Smooth muscle cell (in vitro differentiated cells): ENCODE measurements at regions not wholly inside any gene's neighbourhood (a gene's known extent, or its start where the extent isn't known, plus 50 kb on each side); places are given as distances from the start of the nearest gene placed in this dataset.

ENCODE experiments used
- DNase-seq: peaks from one replicate; lab custom pipeline; 2025; ENCODE audit not compliant: unreplicated experiment; lab: John Stamatoyannopoulos, UW
- H2AFZ ChIP-seq: fragments of 200-600 bp; sonication (generic); 2 replicates; pipeline ENCODE4 v1.6.0; 2016; ENCODE audit warnings: antibody characterized with exemption, low read depth, mild to moderate bottlenecking
- H3F3A ChIP-seq: fragments of 200-600 bp; sonication (generic); 2 replicates; pipeline ENCODE4 v1.6.0; 2017; ENCODE audit warnings: antibody characterized with exemption, low read depth
- H3K27ac ChIP-seq: fragments of 200-600 bp; sonication (generic); 2 replicates; pipeline ENCODE4 v1.5.1; 2016; ENCODE audit warnings: low read depth, mild to moderate bottlenecking
- H3K27me3 ChIP-seq: fragments of 200-600 bp; sonication (generic); 2 replicates; pipeline ENCODE4 v1.6.1; 2016; ENCODE audit warnings: low read depth, mild to moderate bottlenecking
- H3K36me3 ChIP-seq: fragments of 200-600 bp; sonication (generic); 2 replicates; pipeline ENCODE4 v1.5.1; 2016; ENCODE audit warnings: low read depth
- H3K4me1 ChIP-seq: fragments of 200-600 bp; sonication (generic); 2 replicates; pipeline ENCODE4 v1.5.1; 2016; ENCODE audit warnings: low read depth
- H3K4me2 ChIP-seq: fragments of 200-600 bp; sonication (generic); 2 replicates; pipeline ENCODE4 v1.6.0; 2016; ENCODE audit warnings: mild to moderate bottlenecking
- H3K4me3 ChIP-seq: fragments of 200-600 bp; sonication (generic); 2 replicates; pipeline ENCODE4 v1.5.1; 2016; ENCODE audit warnings: mild to moderate bottlenecking
- H3K79me2 ChIP-seq: fragments of 200-600 bp; sonication (generic); 2 replicates; pipeline ENCODE4 v1.6.0; 2016; ENCODE audit warnings: low read depth, mild to moderate bottlenecking
- H3K9ac ChIP-seq: fragments of 200-600 bp; sonication (generic); 2 replicates; pipeline ENCODE4 v1.6.0; 2016; ENCODE audit warnings: low read depth
- H3K9me3 ChIP-seq: fragments of 200-600 bp; sonication (generic); replicated peaks from 2 replicates; pipeline ENCODE4 v1.5.1; 2016; ENCODE audit warnings: low read depth
- H4K20me1 ChIP-seq: fragments of 200-600 bp; sonication (generic); 2 replicates; pipeline ENCODE4 v1.6.0; 2016; ENCODE audit warnings: low read depth
- WGBS: methylation state at CpG from one replicate; pipeline ENCODE4 v1.1.7; 2016; ENCODE audit warnings: low lambda C conversion rate; 5-methylcytosine and 5-hydroxymethylcytosine counted together
- TF ChIP-seq, protein P1 (sequence below): fragments of 200-600 bp; sonication (generic); IDR thresholded peaks from 2 replicates; pipeline ENCODE4 v1.5.1; 2017; ENCODE audit warnings: borderline replicate concordance, mild to moderate bottlenecking, antibody characterized with exemption; ENCODE audit not compliant: insufficient read depth, poor library complexity, severe bottlenecking

DNA sequence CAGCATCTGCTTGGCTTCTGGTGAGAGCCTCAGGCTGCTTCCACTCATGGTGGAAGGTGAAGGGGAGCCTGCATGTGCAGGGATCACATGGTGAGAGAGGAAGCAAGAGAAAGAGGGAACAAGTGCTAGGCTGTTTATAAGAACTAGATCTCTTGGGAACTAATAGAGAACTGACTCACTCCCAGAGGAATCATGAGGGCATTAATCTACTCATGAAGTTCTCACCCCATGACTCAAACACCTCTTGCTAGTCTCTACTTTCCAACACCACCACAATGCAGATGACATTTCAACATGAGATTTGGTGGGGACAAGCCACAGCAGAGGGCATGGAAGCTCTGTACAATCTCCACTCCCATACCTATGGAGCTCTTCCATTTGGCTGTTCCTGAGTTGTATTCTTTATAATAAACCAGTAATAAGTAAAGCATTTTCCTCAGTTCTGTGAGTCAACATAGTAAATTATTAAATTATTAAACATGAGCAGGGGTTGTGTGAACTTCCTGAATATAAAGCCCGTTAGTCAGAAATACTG lies 524.1 kb upstream of the NRSN1 start:
- no peak overlapping the region for H3K4me2 ChIP-seq
- TF ChIP-seq, protein P1, sequence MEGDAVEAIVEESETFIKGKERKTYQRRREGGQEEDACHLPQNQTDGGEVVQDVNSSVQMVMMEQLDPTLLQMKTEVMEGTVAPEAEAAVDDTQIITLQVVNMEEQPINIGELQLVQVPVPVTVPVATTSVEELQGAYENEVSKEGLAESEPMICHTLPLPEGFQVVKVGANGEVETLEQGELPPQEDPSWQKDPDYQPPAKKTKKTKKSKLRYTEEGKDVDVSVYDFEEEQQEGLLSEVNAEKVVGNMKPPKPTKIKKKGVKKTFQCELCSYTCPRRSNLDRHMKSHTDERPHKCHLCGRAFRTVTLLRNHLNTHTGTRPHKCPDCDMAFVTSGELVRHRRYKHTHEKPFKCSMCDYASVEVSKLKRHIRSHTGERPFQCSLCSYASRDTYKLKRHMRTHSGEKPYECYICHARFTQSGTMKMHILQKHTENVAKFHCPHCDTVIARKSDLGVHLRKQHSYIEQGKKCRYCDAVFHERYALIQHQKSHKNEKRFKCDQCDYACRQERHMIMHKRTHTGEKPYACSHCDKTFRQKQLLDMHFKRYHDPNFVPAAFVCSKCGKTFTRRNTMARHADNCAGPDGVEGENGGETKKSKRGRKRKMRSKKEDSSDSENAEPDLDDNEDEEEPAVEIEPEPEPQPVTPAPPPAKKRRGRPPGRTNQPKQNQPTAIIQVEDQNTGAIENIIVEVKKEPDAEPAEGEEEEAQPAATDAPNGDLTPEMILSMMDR, result no peak

GRCh38 chr6:23608931-23609435 lies 517.0 kb upstream of the NRSN1 start:
- H3K79me2 ChIP-seq, result no peaks in the 10 kb centered on the region
- H3K36me3 ChIP-seq, result no peaks in the 10 kb centered on the region
- no peaks in the 10 kb centered on the region for H3K9me3 ChIP-seq
- no peak for DNase-seq
- H3F3A ChIP-seq, result no peaks in the 10 kb centered on the region
- H2AFZ ChIP-seq, result no peak overlapping the region
- H3K4me2 ChIP-seq, result no peak overlapping the region
- WGBS, result 83% methylated on average over 5 of the region's 5 CpGs
- no peak overlapping the region for H3K9ac ChIP-seq
- H4K20me1 ChIP-seq, result no peaks in the 10 kb centered on the region
- no peaks in the 10 kb centered on the region for H3K4me1 ChIP-seq
- no peaks in the 10 kb centered on the region for H3K27me3 ChIP-seq
- TF ChIP-seq, protein P1, result no peak
- H3K27ac ChIP-seq, result no peak overlapping the region
- no peak overlapping the region for H3K4me3 ChIP-seq

More for the DNA sequence above, 524.1 kb upstream of the NRSN1 start:
- DNase-seq, result no peak
- Histone ChIP-seq H3F3A (no peaks in the 10 kb centered on the region), H3K4me3 (no peak overlapping the region), H4K20me1 (no peaks in the 10 kb centered on the region), H3K9me3 (no peaks in the 10 kb centered on the region), H3K27ac (no peak overlapping the region), H3K9ac (no peak overlapping the region), H3K4me1 (no peaks in the 10 kb centered on the region), H3K79me2 (no peaks in the 10 kb centered on the region), H2AFZ (no peak overlapping the region), H3K36me3 (no peaks in the 10 kb centered on the region), H3K27me3 (no peaks in the 10 kb centered on the region)
- 85% methylated on average over 1 of the region's 1 CpG for WGBS

DNA sequence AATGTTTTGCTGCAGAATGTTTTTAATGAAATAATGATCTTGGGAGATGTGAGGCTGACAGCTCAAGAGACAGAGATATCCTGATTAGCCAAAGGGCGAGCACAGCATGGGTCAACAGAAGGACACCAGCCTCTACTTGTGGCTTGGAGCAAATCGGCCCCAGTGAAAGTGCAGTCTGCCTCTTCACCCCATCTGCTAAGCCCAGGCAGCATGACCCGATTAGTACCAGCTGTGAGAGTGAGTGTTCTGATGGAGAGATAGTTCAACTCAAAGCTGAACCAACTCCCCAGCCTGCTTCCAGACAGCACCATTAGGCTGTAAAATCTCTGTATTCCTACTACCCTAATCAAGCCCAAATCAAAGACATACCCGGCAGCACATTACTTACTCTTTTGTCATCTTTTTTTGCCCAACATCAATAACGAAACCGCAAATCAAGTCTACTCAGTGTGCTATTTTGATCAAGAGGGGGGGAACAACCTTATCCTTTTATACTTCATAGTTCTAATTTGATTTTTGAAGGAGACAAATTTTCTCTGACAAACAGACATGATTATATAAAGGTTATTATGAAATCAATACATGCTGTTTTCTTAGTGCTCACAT lies 514.1 kb upstream of the NRSN1 start:
- TF ChIP-seq, protein P1, result no peak
- Histone ChIP-seq H3K79me2 (no peaks in the 10 kb centered on the region), H3K9me3 (no peaks in the 10 kb centered on the region), H3K4me3 (no peak overlapping the region), H4K20me1 (no peaks in the 10 kb centered on the region), H3K27me3 (no peaks in the 10 kb centered on the region), H3K4me1 (no peaks in the 10 kb centered on the region), H3F3A (no peaks in the 10 kb centered on the region), H3K4me2 (no peak overlapping the region), H3K36me3 (no peaks in the 10 kb centered on the region), H3K27ac (no peak overlapping the region), H3K9ac (no peak overlapping the region), H2AFZ (no peak overlapping the region)
- DNase-seq, result no peak
- 72% methylated on average over 6 of the region's 6 CpGs for WGBS

DNA sequence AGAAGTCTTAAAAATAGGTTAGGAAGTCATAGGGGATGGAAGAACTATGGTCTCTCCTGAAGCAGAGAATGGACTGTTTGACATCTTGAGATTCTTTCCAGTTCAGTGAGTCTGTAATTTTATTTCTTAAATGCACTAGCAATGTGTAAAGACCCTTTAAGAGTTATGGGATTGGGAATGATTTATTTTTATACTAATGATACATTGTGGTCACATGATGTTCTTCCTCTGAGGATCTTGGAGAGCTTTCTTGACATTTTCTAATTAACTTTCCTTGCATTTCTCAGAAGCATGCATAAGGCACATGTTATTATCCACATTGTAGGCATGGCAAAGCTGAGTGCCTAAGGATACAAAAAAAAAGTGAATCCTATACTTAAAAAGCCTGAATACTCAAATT lies 507.6 kb upstream of the NRSN1 start:
- TF ChIP-seq, protein P1, result no peak
- no peaks in the 10 kb centered on the region for H3K79me2 ChIP-seq
- H3K27ac ChIP-seq, result no peak overlapping the region
- no peaks in the 10 kb centered on the region for H3K27me3 ChIP-seq
- H3K9ac ChIP-seq, result no peak overlapping the region
- no peak overlapping the region for H2AFZ ChIP-seq
- DNase-seq, result no peak
- no peak overlapping the region for H3K4me2 ChIP-seq
- no peaks in the 10 kb centered on the region for H4K20me1 ChIP-seq
- no peaks in the 10 kb centered on the region for H3K36me3 ChIP-seq
- no peak overlapping the region for H3K4me3 ChIP-seq
- H3F3A ChIP-seq, result no peaks in the 10 kb centered on the region
- H3K9me3 ChIP-seq, result no peaks in the 10 kb centered on the region
- peaks cover 10% of the 10 kb centered on the region for H3K4me1 ChIP-seq
